Stimulated activated naive CD4-positive, alpha-beta T cell (primary cell): ENCODE measurements at regions not wholly inside any gene's neighbourhood (a gene's known extent, or its start where the extent isn't known, plus 50 kb on each side); places are given as distances from the start of the nearest gene placed in this dataset.
A peak's percentile ranks its signal among the peaks of the same experiment; 100 is the strongest.

Source experiments
- DNase-seq, 6 experiments: peaks; one replicate each; lab custom pipeline; 2025; lab: John Stamatoyannopoulos, UW

- no peak for DNase-seq
Measured at GRCh38 chr18:24561369-24561965, 101.0 kb downstream of the HRH4 start.

GRCh38 chr18:24567199-24567598, 106.8 kb downstream of the HRH4 start:
- DNase-seq, result no peak

- DNase-seq, result no peak
Measured at GRCh38 chr18:24570716-24571115, 110.3 kb downstream of the HRH4 start.

DNA sequence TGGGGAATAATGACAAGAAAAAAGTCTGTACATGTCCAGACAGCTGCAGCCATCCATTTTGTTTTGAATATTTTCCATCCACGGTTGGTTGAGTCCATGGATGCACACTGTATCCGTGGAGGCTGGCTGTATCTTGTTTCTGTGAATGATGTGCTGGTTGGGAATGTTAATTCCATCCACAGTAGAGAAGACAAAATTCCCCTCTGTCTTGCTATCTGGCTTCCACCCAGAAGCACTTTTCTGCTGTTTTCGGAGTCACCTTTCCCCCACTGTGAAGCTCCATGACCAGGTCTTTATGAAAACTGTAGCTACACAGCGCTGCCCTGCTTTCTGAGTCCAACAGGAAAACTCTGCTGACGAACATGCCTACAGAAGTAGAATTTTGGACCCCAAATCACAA, 122.3 kb downstream of the HRH4 start:
- DNase-seq, result no peak

- no peak for DNase-seq
Measured at GRCh38 chr18:24584205-24584604, 123.8 kb downstream of the HRH4 start.

DNA sequence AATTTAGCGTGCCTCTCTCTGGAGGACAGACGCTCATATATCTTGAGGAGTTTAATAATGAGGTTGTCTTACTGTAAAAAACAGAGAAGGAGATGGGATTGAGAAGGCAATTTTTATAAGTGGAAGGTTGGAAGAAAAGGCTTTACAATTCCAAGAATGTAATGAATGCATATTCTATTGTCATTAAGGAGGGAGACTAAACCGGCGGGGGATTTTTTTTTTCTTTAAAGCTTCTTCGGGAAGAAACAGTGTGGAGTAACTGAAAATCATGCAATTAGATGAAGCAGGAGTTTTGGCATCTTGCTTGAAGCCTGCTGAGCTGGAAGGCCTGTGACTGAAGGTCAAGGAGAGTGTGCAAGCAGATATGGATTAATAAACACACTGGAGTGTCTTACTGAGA, 124.4 kb downstream of the HRH4 start:
- DNase-seq, result no peak

DNA sequence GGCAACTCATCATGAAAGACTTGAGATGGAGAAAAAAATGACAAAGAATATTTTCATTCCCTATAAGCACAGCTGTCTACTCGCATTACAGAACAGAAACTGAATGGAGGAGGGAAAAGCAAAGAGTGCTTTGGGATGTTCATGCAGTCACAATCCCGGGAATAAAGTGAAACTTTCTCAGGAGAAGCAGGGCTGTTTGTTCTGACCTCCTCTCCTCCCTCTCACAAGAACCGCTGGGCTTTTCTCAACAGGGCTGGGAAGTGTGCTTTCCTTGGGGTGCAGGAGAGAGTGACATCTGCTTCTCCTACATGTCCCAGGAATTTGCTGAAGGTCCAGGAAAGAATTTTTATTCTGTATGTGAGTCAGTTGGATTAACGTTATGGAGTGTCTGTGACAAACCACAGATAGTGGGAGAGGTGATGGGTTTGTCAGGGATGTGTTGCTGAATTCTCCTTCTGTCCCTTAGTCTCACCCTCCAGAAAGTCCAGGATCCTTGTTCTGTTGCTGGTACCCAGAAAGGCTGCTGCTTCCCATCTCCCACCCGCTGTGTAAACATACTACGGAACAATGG, 125.6 kb downstream of the HRH4 start:
- no peak for DNase-seq

DNA sequence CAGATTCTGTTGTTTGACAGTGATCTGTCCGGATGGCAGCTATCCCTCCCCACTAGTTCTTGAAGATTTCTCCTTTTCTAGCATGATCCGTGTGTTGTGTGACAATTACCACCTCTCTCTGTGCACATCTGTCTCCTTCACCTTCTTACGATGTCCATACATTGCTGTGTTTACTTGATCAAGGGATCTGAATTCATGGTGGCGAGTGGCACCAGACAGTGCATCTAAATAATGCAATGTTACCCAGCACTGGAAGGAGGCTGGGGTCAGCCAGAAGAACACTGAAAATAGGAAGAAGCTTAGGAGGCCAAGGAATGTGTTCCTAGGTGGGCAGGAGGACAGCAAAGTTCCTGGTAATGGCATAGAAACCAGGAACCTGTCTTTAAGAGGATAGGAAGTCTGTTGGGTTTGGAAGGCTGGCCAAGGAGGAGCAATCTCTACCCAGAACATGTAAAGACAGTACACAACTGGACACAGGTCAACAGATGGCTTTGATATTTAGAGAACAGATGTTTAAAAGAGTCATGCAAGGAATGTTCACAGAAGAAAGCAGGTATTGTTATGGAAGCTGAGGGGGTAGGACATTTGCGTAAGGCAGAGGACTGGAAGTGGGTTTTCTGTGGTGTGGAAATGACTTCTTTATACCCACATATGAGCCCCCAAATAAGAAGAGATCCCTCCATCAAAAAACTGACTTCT, 126.4 kb downstream of the HRH4 start:
- DNase-seq, result no peak

DNA sequence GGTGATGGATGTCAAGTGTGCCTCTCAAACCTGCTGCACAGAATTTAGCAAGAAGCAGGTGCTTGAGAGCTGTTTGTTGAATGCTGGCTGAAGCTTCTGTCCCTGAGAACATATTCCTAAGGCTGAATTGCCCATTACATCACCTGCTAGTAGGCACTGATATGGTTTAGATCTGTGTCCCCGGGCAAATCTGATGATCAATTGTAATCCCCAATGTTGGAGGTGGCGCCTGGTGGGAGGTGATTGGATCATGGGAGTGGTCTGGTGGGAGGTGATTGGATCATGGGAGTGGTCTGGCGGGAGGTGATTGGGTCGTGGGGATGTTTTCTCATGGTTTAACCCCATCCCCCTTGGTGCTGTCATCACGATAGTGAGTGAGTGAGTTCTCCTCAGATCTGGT, 128.0 kb downstream of the HRH4 start:
- no peak for DNase-seq

GRCh38 chr18:24590946-24591345, 130.5 kb downstream of the HRH4 start:
- DNase-seq, result no peak

GRCh38 chr18:24593401-24593800, 133.0 kb downstream of the HRH4 start:
- DNase-seq, result no peak

- DNase-seq, result no peak
Measured at GRCh38 chr18:24593886-24594285, 133.4 kb downstream of the HRH4 start.

GRCh38 chr18:24595561-24596031, 135.2 kb downstream of the HRH4 start:
- no peak for DNase-seq

- DNase-seq, result peak in 1 of 6 experiments; percentile 22
Measured at GRCh38 chr18:24600076-24600654, 139.7 kb downstream of the HRH4 start.

GRCh38 chr18:24601585-24601984, 141.1 kb downstream of the HRH4 start:
- no peak for DNase-seq

GRCh38 chr18:24602201-24602600, 141.8 kb downstream of the HRH4 start:
- DNase-seq, result no peak

GRCh38 chr18:24603151-24603550, 142.7 kb downstream of the HRH4 start:
- no peak for DNase-seq

GRCh38 chr18:24605444-24605843, 145.0 kb downstream of the HRH4 start:
- DNase-seq, result no peak

- no peak for DNase-seq
Measured at GRCh38 chr18:24609254-24609653, 148.8 kb downstream of the HRH4 start.

DNA sequence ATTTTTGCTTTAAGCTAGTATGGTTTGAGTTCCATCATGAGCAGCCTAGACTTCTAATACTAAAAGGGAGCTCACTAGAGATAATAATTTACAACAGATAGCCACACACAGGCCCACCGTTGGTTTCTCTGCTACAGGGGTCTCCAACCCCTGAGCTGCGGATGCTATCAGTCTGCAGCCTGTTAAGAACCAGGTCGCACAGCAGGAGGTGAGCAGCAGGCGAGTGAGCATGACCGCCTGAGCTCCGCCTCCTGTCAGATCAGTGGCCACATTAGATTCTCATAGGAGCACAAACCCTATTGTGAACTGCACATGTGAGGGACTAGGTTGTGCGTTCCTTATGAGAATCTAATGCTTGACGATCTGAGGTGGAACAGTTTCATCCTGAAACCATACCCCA, 150.6 kb downstream of the HRH4 start:
- DNase-seq, result no peak

DNA sequence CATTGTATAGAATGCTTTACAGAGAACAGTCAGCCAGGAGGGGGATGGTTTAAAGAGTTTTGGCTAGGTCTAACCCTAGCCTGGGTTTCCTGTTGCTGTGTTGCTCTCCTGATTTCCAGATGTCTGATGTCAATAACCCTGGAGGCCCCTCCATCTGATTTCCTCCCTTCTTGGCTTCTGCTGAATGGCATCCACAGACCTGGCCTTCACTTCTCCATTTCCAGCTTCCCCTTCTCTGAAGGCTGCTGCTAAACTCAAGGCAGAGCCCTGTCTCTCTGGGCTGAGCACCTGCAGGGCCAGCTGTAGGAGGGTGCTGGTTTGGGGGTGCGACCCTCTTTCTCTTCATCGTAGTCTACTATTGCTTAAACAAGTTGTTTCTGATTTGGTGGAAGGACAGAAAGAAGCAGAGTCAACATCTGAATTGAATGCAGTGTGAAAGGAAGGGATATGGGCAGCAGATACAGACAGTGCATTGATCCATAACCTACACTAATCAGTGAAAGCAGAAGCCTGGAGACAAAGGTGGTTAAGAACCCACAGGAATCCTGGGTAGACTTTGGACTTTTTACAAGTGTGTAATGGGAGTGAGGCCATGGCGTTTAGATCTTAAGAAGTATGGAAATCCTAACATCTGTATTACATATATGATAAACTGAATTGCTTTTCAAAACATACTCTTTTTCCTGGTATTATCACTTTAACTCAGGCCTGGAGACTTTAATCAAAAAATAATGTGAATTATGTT, 153.6 kb downstream of the HRH4 start:
- no peak for DNase-seq

DNA sequence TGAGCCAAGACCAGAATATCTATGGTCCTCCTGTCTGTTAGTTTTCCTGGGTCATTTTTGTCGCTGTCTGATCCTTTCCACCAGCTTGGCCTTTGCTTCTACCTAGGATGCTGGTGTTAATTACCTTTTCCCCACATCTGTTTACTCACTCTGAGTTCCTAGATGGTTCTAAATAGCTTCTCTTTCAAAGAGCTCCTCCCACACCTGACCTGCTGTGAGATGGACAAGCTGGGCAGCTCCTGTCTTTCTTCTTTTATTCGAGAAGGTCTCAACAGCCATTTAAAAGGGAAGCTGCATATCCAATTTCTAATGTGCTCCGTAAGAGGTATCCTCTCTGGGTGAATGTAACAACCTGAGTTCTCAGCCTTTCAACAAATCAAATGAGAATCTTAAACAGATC, 156.2 kb downstream of the HRH4 start:
- no peak for DNase-seq
